ENCODE measurements at regions not wholly inside any gene's neighbourhood (a gene's known extent, or its start where the extent isn't known, plus 50 kb on each side); places are given as distances from the start of the nearest gene placed in this dataset.
"Not testable (repeated sequence)": the region's sequence is repeated elsewhere in the genome, so short reads cannot be mapped to it uniquely, and the experiment has no call there.

GRCh38 chr1:206334481-206334880, 131.1 kb downstream of the SRGAP2 start:
- not testable (repeated sequence) for H3K36me3 ChIP-seq; H3K4me1 ChIP-seq; H3K27me3 ChIP-seq; DNase-seq; H3K4me3 ChIP-seq (ENCODE audit: low read depth, low read length); H3K9me3 ChIP-seq

- H3K4me3 ChIP-seq (ENCODE audit: low read depth, low read length); H3K9me3 ChIP-seq; DNase-seq; H3K4me1 ChIP-seq; H3K36me3 ChIP-seq; H3K27me3 ChIP-seq: not testable (repeated sequence)
Measured at GRCh38 chr1:206335162-206335561, 131.8 kb downstream of the SRGAP2 start.

DNA sequence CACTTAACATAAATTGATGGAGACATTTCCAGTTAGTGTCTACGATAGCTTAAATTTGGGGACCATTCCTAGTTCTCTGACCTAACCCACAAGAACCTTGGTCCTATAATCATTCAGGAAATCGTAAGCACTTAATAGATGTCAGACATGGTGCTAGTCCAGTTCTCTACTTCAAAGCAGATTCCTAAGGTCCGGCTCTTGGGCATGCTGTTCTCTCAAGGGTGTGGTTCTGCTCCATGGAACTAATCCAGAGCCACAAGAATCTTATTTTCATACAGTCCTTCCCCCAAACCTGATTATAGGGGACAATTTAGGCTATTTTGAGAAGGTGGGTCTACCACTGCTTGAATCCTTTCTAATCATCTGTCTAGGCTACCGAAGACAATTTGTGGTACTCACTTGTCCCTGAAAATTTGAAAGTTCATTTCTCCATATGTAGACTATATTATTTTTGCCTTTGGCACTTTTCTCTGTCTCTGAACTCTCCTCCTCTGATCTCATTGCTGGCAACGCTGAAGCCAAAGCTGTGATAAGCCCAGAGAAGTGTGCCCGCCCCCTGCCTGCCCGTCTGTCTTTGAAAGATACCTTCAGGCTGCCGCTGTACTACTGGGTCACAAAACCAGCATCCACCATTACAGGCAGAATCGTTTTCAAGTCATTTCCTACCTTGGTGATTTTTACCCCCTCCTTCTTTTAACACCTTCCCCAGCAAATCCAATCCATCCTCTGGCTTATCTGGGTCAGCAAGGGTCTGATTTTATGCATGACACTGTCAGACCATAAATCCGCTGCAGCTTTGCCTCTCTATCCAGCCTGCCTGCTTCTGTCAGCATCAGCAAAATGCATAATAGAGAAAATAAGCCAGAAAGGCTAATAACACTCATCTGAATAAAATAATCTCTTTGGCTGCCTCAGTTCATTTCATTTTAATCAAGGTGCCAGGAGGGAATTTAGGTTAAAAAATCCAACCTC, 132.8 kb downstream of the SRGAP2 start:
- H3K36me3 ChIP-seq; H3K4me3 ChIP-seq (ENCODE audit: low read depth, low read length); H3K4me1 ChIP-seq; H3K27me3 ChIP-seq; DNase-seq; H3K9me3 ChIP-seq: not testable (repeated sequence)

DNA sequence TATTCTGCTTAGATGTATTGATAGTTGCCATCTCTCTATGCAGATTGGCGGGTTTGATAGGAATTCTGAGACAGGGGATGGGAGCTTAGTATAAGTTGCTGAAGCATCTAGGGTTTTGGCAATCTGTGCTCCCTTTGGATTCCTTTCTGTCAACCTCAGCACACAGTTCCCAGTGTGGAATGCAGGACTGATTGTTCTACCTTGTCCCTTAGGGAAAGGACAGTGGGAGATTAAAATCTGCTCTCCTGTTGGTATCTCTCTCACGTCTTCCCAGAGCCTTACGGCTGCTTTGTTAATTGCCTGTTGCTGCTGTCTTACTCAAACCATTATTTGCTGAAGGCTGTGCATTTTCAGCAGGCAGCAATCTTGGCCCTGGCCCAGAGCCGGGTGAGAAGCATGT, 133.3 kb upstream of the IKBKE start:
- H3K9me3 ChIP-seq; H3K4me1 ChIP-seq; H3K4me3 ChIP-seq (ENCODE audit: low read depth, low read length); DNase-seq; H3K36me3 ChIP-seq; H3K27me3 ChIP-seq: not testable (repeated sequence)

- H3K9me3 ChIP-seq, DNase-seq: not testable (repeated sequence)
Measured at GRCh38 chr1:206350493-206351275, 119.6 kb upstream of the IKBKE start.

GRCh38 chr1:206351276-206352052, 118.8 kb upstream of the IKBKE start:
- H3K9me3 ChIP-seq; H3K27me3 ChIP-seq; H3K36me3 ChIP-seq; DNase-seq; H3K4me3 ChIP-seq (ENCODE audit: low read depth, low read length); H3K4me1 ChIP-seq: not testable (repeated sequence)

More at GRCh38 chr1:206350493-206351275, 119.6 kb upstream of the IKBKE start:
- not testable (repeated sequence) for H3K36me3 ChIP-seq; H3K4me3 ChIP-seq (ENCODE audit: low read depth, low read length); H3K27me3 ChIP-seq; H3K4me1 ChIP-seq

DNA sequence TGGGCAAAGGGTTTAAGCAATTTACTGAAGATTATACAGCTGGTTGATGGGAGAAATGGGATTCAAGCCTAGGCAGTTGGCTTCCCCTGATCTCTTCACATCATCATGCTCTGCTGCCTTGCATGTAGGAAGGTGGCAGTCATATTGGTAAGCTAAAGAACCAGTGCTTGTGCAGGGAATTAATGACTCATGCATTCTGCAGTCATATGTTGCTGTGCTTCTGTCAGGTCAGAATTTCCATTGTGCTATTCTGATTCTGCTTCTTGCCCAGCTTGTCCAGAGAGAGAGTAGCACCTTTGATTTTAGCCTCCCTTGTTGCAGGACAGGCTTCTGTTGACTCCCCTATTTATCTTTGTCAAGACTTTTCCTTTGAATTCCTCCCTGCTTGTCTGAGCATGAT, 114.0 kb upstream of the IKBKE start:
- DNase-seq; H3K4me3 ChIP-seq (ENCODE audit: low read depth, low read length); H3K36me3 ChIP-seq; H3K4me1 ChIP-seq; H3K27me3 ChIP-seq; H3K9me3 ChIP-seq: not testable (repeated sequence)

DNA sequence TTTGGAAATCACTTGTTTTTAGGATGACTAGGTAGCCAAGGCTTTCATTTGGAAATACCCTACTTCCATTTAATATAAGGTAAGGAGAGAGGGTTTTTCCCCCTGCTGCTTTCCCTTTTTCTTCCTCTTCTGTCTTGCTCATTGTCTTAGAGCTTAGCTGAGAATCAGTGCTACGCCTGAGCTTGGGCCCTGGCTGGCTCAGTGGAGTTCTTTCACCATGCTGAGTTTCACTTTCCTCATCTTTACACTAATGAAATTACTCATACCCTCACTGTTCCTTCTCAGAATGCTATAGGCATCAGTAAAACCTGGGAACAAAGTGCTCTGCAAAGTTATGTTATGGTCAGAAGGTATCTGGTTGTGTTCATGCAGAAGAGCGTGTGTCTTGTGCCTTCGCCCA, 112.3 kb upstream of the IKBKE start:
- not testable (repeated sequence) for H3K9me3 ChIP-seq; DNase-seq; H3K27me3 ChIP-seq; H3K4me1 ChIP-seq; H3K36me3 ChIP-seq; H3K4me3 ChIP-seq (ENCODE audit: low read depth, low read length)

DNA sequence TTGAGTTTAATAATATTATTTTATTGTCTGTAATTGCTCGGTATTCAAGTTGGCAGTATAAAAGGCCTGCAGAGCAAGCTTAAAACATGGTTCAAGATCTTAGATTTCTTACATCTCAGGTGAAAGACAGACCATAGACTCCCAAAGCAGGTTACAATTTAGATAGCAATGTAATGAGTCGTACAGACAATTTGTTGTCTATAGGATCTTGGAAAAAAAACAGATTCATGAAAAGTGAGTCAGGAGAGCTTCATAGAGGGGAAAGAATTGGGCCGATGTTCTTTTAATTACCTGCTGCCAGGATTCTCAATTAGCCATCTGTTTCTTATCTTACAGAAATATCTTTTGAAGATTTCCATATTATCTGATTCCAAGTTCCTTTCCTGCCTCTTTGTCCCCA, 111.5 kb upstream of the IKBKE start:
- DNase-seq; H3K4me3 ChIP-seq (ENCODE audit: low read depth, low read length); H3K27me3 ChIP-seq; H3K9me3 ChIP-seq; H3K36me3 ChIP-seq; H3K4me1 ChIP-seq: not testable (repeated sequence)

- H3K36me3 ChIP-seq; DNase-seq; H3K27me3 ChIP-seq; H3K9me3 ChIP-seq; H3K4me1 ChIP-seq; H3K4me3 ChIP-seq (ENCODE audit: low read depth, low read length): not testable (repeated sequence)
Measured at GRCh38 chr1:206359377-206359776, 110.9 kb upstream of the IKBKE start.

DNA sequence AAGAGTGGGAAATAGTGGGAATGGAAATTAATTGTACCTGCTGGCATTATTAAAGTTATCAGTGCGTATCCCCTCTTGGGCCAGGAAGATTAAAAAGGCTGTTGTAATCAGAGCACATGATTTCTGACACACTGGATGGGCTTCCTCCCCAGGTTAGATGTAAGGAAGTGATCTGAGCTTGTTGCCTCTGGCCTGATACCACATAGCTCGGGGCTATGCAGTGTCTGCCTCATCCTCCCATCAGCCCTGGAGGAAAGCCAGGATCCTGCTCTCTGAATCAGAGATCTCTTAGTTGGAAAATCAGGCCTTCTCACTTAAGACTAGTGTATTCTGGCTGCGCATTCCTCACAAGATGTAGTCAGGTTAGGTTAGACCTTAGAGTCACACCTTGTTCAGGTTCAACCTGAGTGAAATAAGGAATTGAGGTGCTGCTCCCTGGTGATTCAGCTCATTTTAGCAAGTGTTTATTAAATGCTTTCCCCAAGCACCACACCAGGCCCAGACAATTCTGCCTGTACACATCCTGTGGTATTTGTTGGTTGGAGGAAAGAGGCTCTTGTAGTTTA, 108.2 kb upstream of the IKBKE start:
- H3K27me3 ChIP-seq; H3K9me3 ChIP-seq; DNase-seq; H3K36me3 ChIP-seq; H3K4me1 ChIP-seq; H3K4me3 ChIP-seq (ENCODE audit: low read depth, low read length): not testable (repeated sequence)

DNA sequence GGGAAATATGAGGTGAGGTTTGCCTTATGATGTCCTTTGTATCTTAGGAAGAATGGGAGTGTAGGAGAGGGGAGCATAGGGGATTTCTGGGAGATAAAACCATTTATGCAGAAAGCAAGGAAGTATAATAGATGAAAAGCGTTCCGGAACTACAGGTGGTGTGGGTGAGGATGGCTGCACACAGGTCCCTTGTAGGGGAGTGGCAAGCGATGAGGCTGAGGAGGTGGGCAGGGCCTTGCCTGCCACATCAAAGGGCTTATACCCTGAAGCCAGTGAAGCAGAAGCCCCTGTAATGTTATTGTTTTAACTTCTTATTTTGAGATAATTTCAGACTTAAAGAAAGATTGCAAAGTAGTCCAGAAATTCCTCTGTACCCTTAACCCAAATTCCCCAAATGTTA, 107.3 kb upstream of the IKBKE start:
- not testable (repeated sequence) for H3K4me3 ChIP-seq (ENCODE audit: low read depth, low read length); H3K27me3 ChIP-seq; H3K4me1 ChIP-seq; DNase-seq; H3K9me3 ChIP-seq; H3K36me3 ChIP-seq

DNA sequence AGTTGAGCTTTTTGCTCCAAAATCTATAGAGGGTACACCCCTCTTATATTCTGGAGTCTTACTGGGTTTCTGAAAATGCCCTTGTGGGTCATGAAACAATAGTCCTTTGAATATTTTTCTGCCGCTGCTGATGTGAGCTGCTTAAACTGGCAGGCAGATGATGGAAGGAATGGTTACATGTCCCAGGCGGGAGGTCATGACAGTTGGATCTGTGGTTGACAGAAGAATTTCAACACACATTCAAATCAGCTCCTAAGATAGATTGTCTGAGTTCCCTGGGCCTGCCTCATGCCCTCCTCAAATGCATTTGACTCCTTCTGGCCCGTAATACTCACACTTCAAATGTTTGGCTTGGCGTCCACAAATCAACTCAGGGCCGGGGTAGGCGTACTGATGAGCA, 105.0 kb upstream of the IKBKE start:
- H3K36me3 ChIP-seq; DNase-seq; H3K27me3 ChIP-seq; H3K4me3 ChIP-seq (ENCODE audit: low read depth, low read length); H3K9me3 ChIP-seq; H3K4me1 ChIP-seq: not testable (repeated sequence)

- H3K27me3 ChIP-seq; H3K36me3 ChIP-seq; H3K4me3 ChIP-seq (ENCODE audit: low read depth, low read length); H3K4me1 ChIP-seq; H3K9me3 ChIP-seq; DNase-seq: not testable (repeated sequence)
Measured at GRCh38 chr1:206366131-206366530, 104.1 kb upstream of the IKBKE start.

DNA sequence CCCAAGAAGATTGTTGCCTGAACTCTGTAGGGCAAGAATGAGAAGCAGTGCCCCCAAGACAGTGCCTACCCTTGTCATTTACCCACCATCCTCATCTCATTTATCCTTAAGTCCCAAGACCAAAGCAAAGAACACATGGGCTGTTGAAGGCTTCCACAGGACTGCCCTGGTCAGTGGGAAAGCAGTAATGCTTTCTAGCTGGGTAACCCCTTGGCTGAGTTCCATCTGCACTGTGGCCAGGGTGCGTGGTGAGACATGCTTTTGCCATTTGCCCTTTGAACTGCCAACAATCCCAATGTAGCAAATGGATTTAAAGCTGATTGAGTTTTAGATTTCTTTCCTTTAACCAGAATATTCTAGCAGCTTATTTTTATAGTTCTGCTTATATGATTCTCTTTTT, 103.5 kb upstream of the IKBKE start:
- H3K4me1 ChIP-seq; DNase-seq; H3K9me3 ChIP-seq; H3K36me3 ChIP-seq; H3K27me3 ChIP-seq; H3K4me3 ChIP-seq (ENCODE audit: low read depth, low read length): not testable (repeated sequence)
